Transverse colon (tissue), 4 donors: ENCODE measurements at regions not wholly inside any gene's neighbourhood (a gene's known extent, or its start where the extent isn't known, plus 50 kb on each side); places are given as distances from the start of the nearest gene placed in this dataset.

Experiments
- EP300 ChIP-seq: sonication (generic); formaldehyde crosslinking; IDR thresholded peaks from one replicate; pipeline ENCODE4 v1.6.1; 2017; ENCODE audit warnings: antibody characterized with exemption, low read depth
- POLR2A ChIP-seq: fragments of 450-650 bp; IDR thresholded peaks from one replicate; pipeline ENCODE4 v1.6.1; 2016; ENCODE audit warnings: antibody characterized with exemption, mild to moderate bottlenecking, moderate library complexity
- POLR2AphosphoS5 ChIP-seq, 3 donors: sonication (generic); formaldehyde crosslinking; IDR thresholded peaks; one replicate each; pipeline ENCODE4 v1.6.1; 2016; ENCODE audit warnings: antibody characterized with exemption in 3 of 3
- TF ChIP-seq, protein P1 (sequence below), 5 experiments: fragments of 200-600 bp in 3 of 5; fragments of 450-650 bp in 2 of 5; sonication (generic) in 3 of 5; IDR thresholded peaks; 1 replicate in 2 of 5; 2 replicates in 3 of 5; pipeline ENCODE4 v1.5.1; 2016 to 2017; ENCODE audit warnings: antibody characterized with exemption in 5 of 5, inconsistent platforms in 3 of 5, mild to moderate bottlenecking in 2 of 5, moderate library complexity in 1 of 5

DNA sequence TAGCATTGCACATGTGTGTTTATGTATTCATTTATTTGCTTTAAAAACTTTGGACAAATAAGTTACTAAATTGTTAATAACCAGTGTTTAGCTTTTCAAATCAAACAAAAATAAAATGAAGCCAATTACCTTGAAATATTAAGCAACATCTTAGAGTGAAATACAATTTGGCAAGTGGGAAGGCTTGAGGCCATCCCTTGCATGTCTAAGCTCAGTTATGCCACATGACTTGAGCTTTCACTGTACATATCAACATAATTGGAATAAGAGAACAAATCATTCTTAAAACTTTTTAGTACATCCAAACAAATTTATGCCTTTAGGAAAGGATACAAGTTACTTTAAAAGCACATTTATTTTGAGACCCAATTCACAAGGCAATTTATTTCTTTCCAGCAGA is 640.6 kb downstream of the SPRY1 start:
- TF ChIP-seq, protein P1, sequence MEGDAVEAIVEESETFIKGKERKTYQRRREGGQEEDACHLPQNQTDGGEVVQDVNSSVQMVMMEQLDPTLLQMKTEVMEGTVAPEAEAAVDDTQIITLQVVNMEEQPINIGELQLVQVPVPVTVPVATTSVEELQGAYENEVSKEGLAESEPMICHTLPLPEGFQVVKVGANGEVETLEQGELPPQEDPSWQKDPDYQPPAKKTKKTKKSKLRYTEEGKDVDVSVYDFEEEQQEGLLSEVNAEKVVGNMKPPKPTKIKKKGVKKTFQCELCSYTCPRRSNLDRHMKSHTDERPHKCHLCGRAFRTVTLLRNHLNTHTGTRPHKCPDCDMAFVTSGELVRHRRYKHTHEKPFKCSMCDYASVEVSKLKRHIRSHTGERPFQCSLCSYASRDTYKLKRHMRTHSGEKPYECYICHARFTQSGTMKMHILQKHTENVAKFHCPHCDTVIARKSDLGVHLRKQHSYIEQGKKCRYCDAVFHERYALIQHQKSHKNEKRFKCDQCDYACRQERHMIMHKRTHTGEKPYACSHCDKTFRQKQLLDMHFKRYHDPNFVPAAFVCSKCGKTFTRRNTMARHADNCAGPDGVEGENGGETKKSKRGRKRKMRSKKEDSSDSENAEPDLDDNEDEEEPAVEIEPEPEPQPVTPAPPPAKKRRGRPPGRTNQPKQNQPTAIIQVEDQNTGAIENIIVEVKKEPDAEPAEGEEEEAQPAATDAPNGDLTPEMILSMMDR (IDR thresholded peaks at IDR 0.05) = no peak
- TF ChIP-seq POLR2AphosphoS5 (IDR thresholded peaks at IDR 0.05) (no peak), EP300 (no peak), POLR2A (no peak)
